Hepatocyte (in vitro differentiated cells): ENCODE measurements at regions not wholly inside any gene's neighbourhood (a gene's known extent, or its start where the extent isn't known, plus 50 kb on each side); places are given as distances from the start of the nearest gene placed in this dataset.

Source experiments
- DNase-seq: peaks from one replicate; pipeline ENCODE4 v3.0.0-alpha.2; 2016; ENCODE audit warnings: low spot score
- H2AFZ ChIP-seq: fragments of 200-600 bp; sonication (generic); 2 replicates; pipeline ENCODE4 v1.6.0; 2016; ENCODE audit warnings: antibody characterized with exemption, mild to moderate bottlenecking
- H3K27ac ChIP-seq: fragments of 200-600 bp; sonication (generic); 2 replicates; pipeline ENCODE4 v1.5.1; 2016; ENCODE audit warnings: mild to moderate bottlenecking
- H3K27me3 ChIP-seq: fragments of 200-600 bp; sonication (generic); 2 replicates; pipeline ENCODE4 v1.6.1; 2016
- H3K36me3 ChIP-seq: fragments of 200-600 bp; sonication (generic); replicated peaks from 2 replicates; pipeline ENCODE4 v1.5.1; 2016; ENCODE audit warnings: low read depth; ENCODE audit not compliant: insufficient read depth
- H3K4me1 ChIP-seq: fragments of 200-600 bp; sonication (generic); 2 replicates; pipeline ENCODE4 v1.5.1; 2016; ENCODE audit warnings: mild to moderate bottlenecking, moderate library complexity; ENCODE audit not compliant: insufficient read depth
- H3K4me2 ChIP-seq: fragments of 200-600 bp; sonication (generic); 2 replicates; pipeline ENCODE4 v1.6.0; 2016
- H3K4me3 ChIP-seq: fragments of 200-600 bp; sonication (generic); 2 replicates; pipeline ENCODE4 v1.5.1; 2016; ENCODE audit warnings: mild to moderate bottlenecking
- H3K79me2 ChIP-seq: fragments of 200-600 bp; sonication (generic); 2 replicates; pipeline ENCODE4 v1.6.0; 2017; ENCODE audit warnings: mild to moderate bottlenecking
- H3K9me2 ChIP-seq: fragments of 200-600 bp; sonication (generic); replicated peaks from 2 replicates; pipeline ENCODE4 v1.6.0; 2017; ENCODE audit warnings: mild to moderate bottlenecking; ENCODE audit not compliant: insufficient read depth
- H3K9me3 ChIP-seq: fragments of 200-600 bp; sonication (generic); 2 replicates; pipeline ENCODE4 v1.5.1; 2016; ENCODE audit warnings: low read depth, mild to moderate bottlenecking
- H4K20me1 ChIP-seq: fragments of 200-600 bp; sonication (generic); 2 replicates; pipeline ENCODE4 v1.6.0; 2016; ENCODE audit warnings: mild to moderate bottlenecking; ENCODE audit not compliant: insufficient read depth, poor library complexity, severe bottlenecking
- EZH2 ChIP-seq: fragments of 200-600 bp; sonication (generic); IDR thresholded peaks from 2 replicates; pipeline ENCODE4 v1.6.1; 2016; ENCODE audit warnings: antibody characterized with exemption, mild to moderate bottlenecking, borderline replicate concordance
- EZH2phosphoT487 ChIP-seq: fragments of 200-600 bp; sonication (generic); IDR thresholded peaks from one replicate; pipeline ENCODE4 v1.6.1; 2018; ENCODE audit warnings: antibody characterized with exemption, mild to moderate bottlenecking, low read depth, moderate library complexity; ENCODE audit not compliant: unreplicated experiment, severe bottlenecking
- WGBS: methylation state at CpG from one replicate; pipeline ENCODE4 v1.1.6; 2016; ENCODE audit warnings: low lambda C conversion rate; ENCODE audit errors: missing lambda C conversion rate; 5-methylcytosine and 5-hydroxymethylcytosine counted together
- TF ChIP-seq, protein P1 (sequence below): fragments of 200-600 bp; sonication (generic); IDR thresholded peaks from 2 replicates; pipeline ENCODE4 v1.5.1; 2016; ENCODE audit warnings: antibody characterized with exemption, mild to moderate bottlenecking; ENCODE audit not compliant: poor library complexity

DNA sequence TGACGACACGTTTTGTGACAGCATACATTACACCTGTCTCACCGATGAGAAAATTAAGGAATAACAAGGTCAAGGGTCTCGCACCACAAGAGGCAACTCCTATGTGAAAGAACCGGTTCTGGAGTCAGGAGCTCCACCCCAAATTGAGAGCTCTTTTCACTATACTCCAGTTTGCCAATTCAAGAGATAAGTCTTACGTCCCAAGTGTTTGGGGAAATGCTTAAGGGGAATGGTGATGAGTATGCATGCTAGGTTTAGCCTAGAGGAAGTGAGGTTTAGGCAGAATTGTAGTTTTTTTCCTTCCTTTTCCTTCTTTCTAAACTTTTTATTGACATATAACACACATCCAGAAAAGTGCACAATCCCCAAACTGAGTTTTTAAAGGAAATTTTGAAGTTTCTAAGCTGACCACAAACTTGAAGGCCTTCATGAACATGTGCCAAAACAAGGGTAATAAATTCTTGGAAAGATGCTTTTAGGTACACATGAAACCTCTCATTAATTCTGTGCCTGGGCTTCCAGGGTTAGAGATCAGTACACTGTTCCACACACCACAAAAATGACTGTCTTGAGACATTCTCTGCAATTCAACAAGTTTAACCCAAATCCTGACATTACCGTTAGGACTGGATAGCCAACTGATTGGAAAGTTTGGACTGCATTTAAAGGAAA lies 127.6 kb upstream of the SLC1A3 start:
- DNase-seq, result no peak
- Histone ChIP-seq H3K4me1 (no peaks in the 10 kb centered on the region), H3K27ac (no peak overlapping the region), H3K36me3 (no peaks in the 10 kb centered on the region), H3K9me2 (no peaks in the 10 kb centered on the region), H3K4me2 (no peak overlapping the region), H3K27me3 (no peaks in the 10 kb centered on the region), H2AFZ (no peak overlapping the region), H3K4me3 (no peak overlapping the region), H3K9me3 (no peaks in the 10 kb centered on the region), H3K79me2 (no peaks in the 10 kb centered on the region), H4K20me1 (no peaks in the 10 kb centered on the region)
- WGBS, result 80% methylated on average over 7 of the region's 7 CpGs
- TF ChIP-seq, protein P1, sequence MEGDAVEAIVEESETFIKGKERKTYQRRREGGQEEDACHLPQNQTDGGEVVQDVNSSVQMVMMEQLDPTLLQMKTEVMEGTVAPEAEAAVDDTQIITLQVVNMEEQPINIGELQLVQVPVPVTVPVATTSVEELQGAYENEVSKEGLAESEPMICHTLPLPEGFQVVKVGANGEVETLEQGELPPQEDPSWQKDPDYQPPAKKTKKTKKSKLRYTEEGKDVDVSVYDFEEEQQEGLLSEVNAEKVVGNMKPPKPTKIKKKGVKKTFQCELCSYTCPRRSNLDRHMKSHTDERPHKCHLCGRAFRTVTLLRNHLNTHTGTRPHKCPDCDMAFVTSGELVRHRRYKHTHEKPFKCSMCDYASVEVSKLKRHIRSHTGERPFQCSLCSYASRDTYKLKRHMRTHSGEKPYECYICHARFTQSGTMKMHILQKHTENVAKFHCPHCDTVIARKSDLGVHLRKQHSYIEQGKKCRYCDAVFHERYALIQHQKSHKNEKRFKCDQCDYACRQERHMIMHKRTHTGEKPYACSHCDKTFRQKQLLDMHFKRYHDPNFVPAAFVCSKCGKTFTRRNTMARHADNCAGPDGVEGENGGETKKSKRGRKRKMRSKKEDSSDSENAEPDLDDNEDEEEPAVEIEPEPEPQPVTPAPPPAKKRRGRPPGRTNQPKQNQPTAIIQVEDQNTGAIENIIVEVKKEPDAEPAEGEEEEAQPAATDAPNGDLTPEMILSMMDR, result no peak
- TF ChIP-seq EZH2, result no peak
- TF ChIP-seq EZH2phosphoT487, result no peak

DNA sequence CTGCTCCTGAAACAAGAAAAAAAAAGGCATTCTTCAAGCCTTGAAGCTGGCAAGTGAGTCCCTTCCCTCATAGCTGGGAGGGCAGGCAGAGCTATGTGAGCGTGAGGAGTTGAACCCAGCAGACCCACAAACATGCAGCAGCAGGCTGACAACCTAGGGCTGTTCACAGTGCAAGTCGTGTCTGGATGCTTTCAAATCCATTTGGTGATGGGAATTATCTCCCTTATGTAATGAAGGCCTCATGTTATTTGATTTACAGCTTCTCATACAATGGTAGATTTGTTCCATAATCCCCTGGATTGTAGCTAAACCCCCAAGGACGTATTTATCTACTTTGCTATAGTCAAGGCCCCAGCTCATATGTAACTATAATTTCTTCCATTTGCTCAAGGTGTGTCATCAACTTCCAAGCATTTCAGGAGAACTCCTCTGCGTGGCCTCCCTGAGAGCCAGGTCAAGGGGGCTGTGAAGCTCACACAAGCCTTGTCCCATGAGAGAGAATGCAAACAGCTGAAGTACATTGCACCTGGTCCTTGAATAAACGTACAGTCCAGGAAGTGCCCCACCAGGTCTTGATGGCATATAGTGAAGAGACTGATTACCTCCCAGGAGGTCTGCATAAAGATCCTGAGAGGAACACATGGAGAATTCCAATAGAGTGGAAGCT lies 124.8 kb upstream of the SLC1A3 start:
- TF ChIP-seq EZH2phosphoT487 (peak; percentile 53), EZH2 (no peak)
- TF ChIP-seq, protein P1, result no peak
- WGBS, result 51% methylated on average over 5 of the region's 5 CpGs
- H3K27ac ChIP-seq, result peak overlapping the region; percentile 63
- H3K4me1 ChIP-seq, result no peaks in the 10 kb centered on the region
- no peaks in the 10 kb centered on the region for H3K79me2 ChIP-seq
- H3K36me3 ChIP-seq, result no peaks in the 10 kb centered on the region
- no peak overlapping the region for H3K4me2 ChIP-seq
- H3K4me3 ChIP-seq, result no peak overlapping the region
- DNase-seq, result no peak
- no peaks in the 10 kb centered on the region for H4K20me1 ChIP-seq
- no peaks in the 10 kb centered on the region for H3K9me3 ChIP-seq
- no peak overlapping the region for H2AFZ ChIP-seq
- H3K27me3 ChIP-seq, result no peaks in the 10 kb centered on the region
- H3K9me2 ChIP-seq, result no peaks in the 10 kb centered on the region

DNA sequence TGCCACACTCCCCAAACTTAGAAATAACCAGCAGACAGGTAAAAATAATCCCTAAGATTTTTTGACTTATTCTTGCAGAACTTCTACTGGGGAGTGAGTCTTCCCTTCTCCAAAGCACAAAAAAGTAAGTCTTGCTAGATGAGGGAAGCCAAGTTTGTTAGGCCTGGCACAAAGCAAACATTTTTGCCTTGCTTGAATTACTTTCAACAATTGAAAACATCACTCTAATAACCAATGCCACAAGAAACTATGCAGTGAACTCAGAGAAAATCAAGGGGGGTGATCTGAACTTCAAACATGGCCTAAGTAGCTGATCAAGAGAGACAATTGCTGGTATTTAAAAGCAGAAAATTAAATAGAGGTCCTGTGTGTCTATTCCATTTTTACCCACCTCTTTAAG lies 123.6 kb upstream of the SLC1A3 start:
- no peaks in the 10 kb centered on the region for H3K79me2 ChIP-seq
- no peak for TF ChIP-seq EZH2
- TF ChIP-seq, protein P1, result no peak
- no peak for TF ChIP-seq EZH2phosphoT487
- no peaks in the 10 kb centered on the region for H3K27me3 ChIP-seq
- no peaks in the 10 kb centered on the region for H4K20me1 ChIP-seq
- no peak overlapping the region for H3K4me2 ChIP-seq
- H3K4me3 ChIP-seq, result no peak overlapping the region
- DNase-seq, result no peak
- H3K4me1 ChIP-seq, result no peaks in the 10 kb centered on the region
- no peak overlapping the region for H2AFZ ChIP-seq
- H3K27ac ChIP-seq, result no peak overlapping the region
- no peaks in the 10 kb centered on the region for H3K9me3 ChIP-seq
- no peaks in the 10 kb centered on the region for H3K36me3 ChIP-seq
- H3K9me2 ChIP-seq, result no peaks in the 10 kb centered on the region
